K562 (cell line): ENCODE measurements at regions not wholly inside any gene's neighbourhood (a gene's known extent, or its start where the extent isn't known, plus 50 kb on each side); places are given as distances from the start of the nearest gene placed in this dataset.

Source experiments
- CHD7 ChIP-seq: fragments of 200-600 bp; sonication (generic); IDR thresholded peaks from one replicate; pipeline ENCODE4 v1.6.1; 2012; ENCODE audit warnings: mild to moderate bottlenecking, low read depth, low read length, inconsistent platforms
- EGR1 ChIP-seq: fragments of 450-650 bp; conservative IDR thresholded peaks from 2 replicates; pipeline ENCODE4 v1.6.1; 2017; ENCODE audit warnings: mild to moderate bottlenecking
- GATAD2B ChIP-seq: fragments of 450-650 bp; IDR thresholded peaks from 2 replicates; pipeline ENCODE4 v1.6.1; 2017; ENCODE audit warnings: mild to moderate bottlenecking, borderline replicate concordance
- MLLT1 ChIP-seq, 2 experiments: fragments of 450-650 bp; IDR thresholded peaks; 2 replicates each; pipeline ENCODE4 v1.6.1; 2016
- NFYB ChIP-seq: IDR thresholded peaks from 2 replicates; pipeline ENCODE4 v1.6.1; 2011; ENCODE audit warnings: mild to moderate bottlenecking, moderate library complexity; ENCODE audit not compliant: insufficient read length; ENCODE audit errors: extremely low read depth
- TFAM ChIP-seq: fragments of 250-450 bp; sonication (Bioruptor Pico); conservative IDR thresholded peaks from 2 replicates; pipeline ENCODE4 v1.5.0; 2021; ENCODE audit warnings: mild to moderate bottlenecking, moderate library complexity
- U2AF2 ChIP-seq: fragments of 200-400 bp; formaldehyde crosslinking; optimal IDR thresholded peaks from 2 replicates; pipeline ENCODE3; 2017; ENCODE audit warnings: low read depth, mild to moderate bottlenecking, low read length
- USF2 ChIP-seq: sonication (generic); formaldehyde crosslinking; IDR thresholded peaks from 2 replicates; pipeline ENCODE4 v1.5.0; 2020; ENCODE audit warnings: missing genetic modification reagents
- ZNF77 ChIP-seq: fragments of 250-450 bp; sonication (Bioruptor Pico); IDR thresholded peaks from 2 replicates; pipeline ENCODE4 v1.5.0; 2020
- TF ChIP-seq, protein P1 (sequence below): sonication (generic); IDR thresholded peaks from 2 replicates; pipeline ENCODE4 v1.6.1; 2016
- TF ChIP-seq, protein P2 (sequence below): fragments of 450-650 bp; formaldehyde crosslinking; IDR thresholded peaks from 2 replicates; pipeline ENCODE4 v1.4.0; 2020; ENCODE audit warnings: mild to moderate bottlenecking, mixed read lengths

DNA sequence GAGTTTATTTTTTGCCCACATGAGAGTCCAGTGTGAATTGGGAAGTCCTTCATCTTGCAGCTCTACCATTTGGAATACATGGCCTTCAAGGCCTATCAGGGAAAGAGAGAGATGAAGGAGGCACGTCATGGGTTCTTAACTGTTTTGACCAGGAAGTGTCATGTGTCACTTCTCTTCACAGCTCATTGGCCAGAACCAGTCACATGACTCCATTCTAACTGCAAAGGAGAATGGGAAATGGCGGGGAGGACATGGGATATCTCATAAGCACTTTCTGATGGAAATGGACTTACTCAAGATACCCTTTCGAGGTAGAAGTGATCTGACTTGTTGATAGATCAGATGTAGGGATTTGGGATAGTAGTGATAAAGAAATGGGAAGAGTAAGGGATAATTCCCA is 57.9 kb upstream of the CES5A start (continued):
- TF ChIP-seq U2AF2 (no peak), TFAM (CRISPR knock-in tag) (no peak), EGR1 (no peak), ZNF77 (CRISPR knock-in tag) (no peak), USF2 (peak; percentile 77), GATAD2B (no peak), MLLT1 (IDR thresholded peaks at IDR 0.05) (no peak), CHD7 (no peak), NFYB (no peak)
- TF ChIP-seq, protein P1, sequence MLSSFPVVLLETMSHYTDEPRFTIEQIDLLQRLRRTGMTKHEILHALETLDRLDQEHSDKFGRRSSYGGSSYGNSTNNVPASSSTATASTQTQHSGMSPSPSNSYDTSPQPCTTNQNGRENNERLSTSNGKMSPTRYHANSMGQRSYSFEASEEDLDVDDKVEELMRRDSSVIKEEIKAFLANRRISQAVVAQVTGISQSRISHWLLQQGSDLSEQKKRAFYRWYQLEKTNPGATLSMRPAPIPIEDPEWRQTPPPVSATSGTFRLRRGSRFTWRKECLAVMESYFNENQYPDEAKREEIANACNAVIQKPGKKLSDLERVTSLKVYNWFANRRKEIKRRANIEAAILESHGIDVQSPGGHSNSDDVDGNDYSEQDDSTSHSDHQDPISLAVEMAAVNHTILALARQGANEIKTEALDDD = no peak
- TF ChIP-seq, protein P2, sequence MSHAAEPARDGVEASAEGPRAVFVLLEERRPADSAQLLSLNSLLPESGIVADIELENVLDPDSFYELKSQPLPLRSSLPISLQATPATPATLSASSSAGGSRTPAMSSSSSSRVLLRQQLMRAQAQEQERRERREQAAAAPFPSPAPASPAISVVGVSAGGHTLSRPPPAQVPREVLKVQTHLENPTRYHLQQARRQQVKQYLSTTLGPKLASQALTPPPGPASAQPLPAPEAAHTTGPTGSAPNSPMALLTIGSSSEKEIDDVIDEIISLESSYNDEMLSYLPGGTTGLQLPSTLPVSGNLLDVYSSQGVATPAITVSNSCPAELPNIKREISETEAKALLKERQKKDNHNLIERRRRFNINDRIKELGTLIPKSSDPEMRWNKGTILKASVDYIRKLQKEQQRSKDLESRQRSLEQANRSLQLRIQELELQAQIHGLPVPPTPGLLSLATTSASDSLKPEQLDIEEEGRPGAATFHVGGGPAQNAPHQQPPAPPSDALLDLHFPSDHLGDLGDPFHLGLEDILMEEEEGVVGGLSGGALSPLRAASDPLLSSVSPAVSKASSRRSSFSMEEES (CRISPR knock-in tag) = peak; percentile 77
